ENCODE measurements at regions not wholly inside any gene's neighbourhood (a gene's known extent, or its start where the extent isn't known, plus 50 kb on each side); places are given as distances from the start of the nearest gene placed in this dataset.

GRCh38 chr5:56651893-56652292 lies 163.5 kb upstream of the MAP3K1 start:
- TF ChIP-seq CTCF (IDR thresholded peaks at IDR 0.05; ENCODE audit: borderline replicate concordance, control extremely low read depth, extremely low read depth, insufficient read depth, missing control alignments): no peak
- in situ Hi-C loops (cut with MboI; ENCODE audit: low sequenced_read_pairs, unreplicated experiment): no loop called here

GRCh38 chr5:56650386-56650785 lies 165.0 kb upstream of the MAP3K1 start:
- DNase-seq (ENCODE audit: low spot score): no peak
- in situ Hi-C loops (cut with MboI; ENCODE audit: low sequenced_read_pairs, unreplicated experiment): no loop called here
- TF ChIP-seq CTCF (IDR thresholded peaks at IDR 0.05; ENCODE audit: borderline replicate concordance, control extremely low read depth, extremely low read depth, insufficient read depth, missing control alignments): no peak

More at GRCh38 chr5:56651893-56652292, 163.5 kb upstream of the MAP3K1 start:
- no peak for DNase-seq (ENCODE audit: low spot score)

- DNase-seq (ENCODE audit: low spot score): no peak
- TF ChIP-seq CTCF (IDR thresholded peaks at IDR 0.05; ENCODE audit: borderline replicate concordance, control extremely low read depth, extremely low read depth, insufficient read depth, missing control alignments): no peak
These were observed 165.8 kb upstream of the MAP3K1 start for GRCh38 chr5:56649569-56649968.

GRCh38 chr5:56648460-56649034 lies 166.8 kb upstream of the MAP3K1 start:
- no peak for TF ChIP-seq CTCF (IDR thresholded peaks at IDR 0.05; ENCODE audit: borderline replicate concordance, control extremely low read depth, extremely low read depth, insufficient read depth, missing control alignments)
- DNase-seq (ENCODE audit: low spot score): no peak
- in situ Hi-C loops (cut with MboI; ENCODE audit: low sequenced_read_pairs, unreplicated experiment): no loop called here

More at GRCh38 chr5:56649569-56649968, 165.8 kb upstream of the MAP3K1 start:
- in situ Hi-C loops (cut with MboI; ENCODE audit: low sequenced_read_pairs, unreplicated experiment): no loop called here

- in situ Hi-C loops (cut with MboI; ENCODE audit: low sequenced_read_pairs, unreplicated experiment): no loop called here
- TF ChIP-seq CTCF (IDR thresholded peaks at IDR 0.05; ENCODE audit: borderline replicate concordance, control extremely low read depth, extremely low read depth, insufficient read depth, missing control alignments): no peak
- DNase-seq (ENCODE audit: low spot score): no peak
These were observed 168.1 kb upstream of the MAP3K1 start for GRCh38 chr5:56647099-56647850.

- DNase-seq (ENCODE audit: low spot score): no peak
- in situ Hi-C loops (cut with MboI; ENCODE audit: low sequenced_read_pairs, unreplicated experiment): no loop called here
These were observed 173.6 kb upstream of the MAP3K1 start for GRCh38 chr5:56641635-56642260.

More at GRCh38 chr5:56641635-56642260, 173.6 kb upstream of the MAP3K1 start:
- no peak for TF ChIP-seq CTCF (IDR thresholded peaks at IDR 0.05; ENCODE audit: borderline replicate concordance, control extremely low read depth, extremely low read depth, insufficient read depth, missing control alignments)

Data from GM13976 (cell line).